HG03457 (cell line): ENCODE measurements at regions not wholly inside any gene's neighbourhood (a gene's known extent, or its start where the extent isn't known, plus 50 kb on each side); places are given as distances from the start of the nearest gene placed in this dataset.

Experiments used
- ATAC-seq: cut with Tn5 transposase; IDR thresholded peaks from one replicate; pipeline ENCODE4 v1.9.1; 2021; ENCODE audit warnings: moderate number of reproducible peaks; ENCODE audit not compliant: unreplicated experiment

- no peak for ATAC-seq
Measured at GRCh38 chr6:208364-208763, 83.9 kb upstream of the DUSP22 start.

GRCh38 chr6:208938-209337 lies 83.3 kb upstream of the DUSP22 start:
- ATAC-seq: no peak

GRCh38 chr6:209432-210103 lies 82.7 kb upstream of the DUSP22 start:
- ATAC-seq: peak; percentile 56

GRCh38 chr6:210104-210456 lies 82.2 kb upstream of the DUSP22 start:
- no peak for ATAC-seq

GRCh38 chr6:210778-211374 lies 81.4 kb upstream of the DUSP22 start:
- no peak for ATAC-seq

GRCh38 chr6:211871-212497 lies 80.3 kb upstream of the DUSP22 start:
- ATAC-seq: no peak

- ATAC-seq: no peak
Measured at GRCh38 chr6:213284-213683, 79.0 kb upstream of the DUSP22 start.

GRCh38 chr6:214428-214827 lies 77.9 kb upstream of the DUSP22 start:
- no peak for ATAC-seq

GRCh38 chr6:215335-216034 lies 76.8 kb upstream of the DUSP22 start:
- ATAC-seq: no peak

GRCh38 chr6:217048-217659 lies 75.1 kb upstream of the DUSP22 start:
- ATAC-seq: no peak

GRCh38 chr6:218153-219018 lies 73.9 kb upstream of the DUSP22 start:
- peak; percentile 32 for ATAC-seq

GRCh38 chr6:219019-219570 lies 73.2 kb upstream of the DUSP22 start:
- ATAC-seq: no peak

- ATAC-seq: no peak
Measured at GRCh38 chr6:219641-220198, 72.6 kb upstream of the DUSP22 start.

- ATAC-seq: no peak
Measured at GRCh38 chr6:220312-220711, 72.0 kb upstream of the DUSP22 start.

- no peak for ATAC-seq
Measured at GRCh38 chr6:220721-221475, 71.4 kb upstream of the DUSP22 start.

- ATAC-seq: no peak
Measured at GRCh38 chr6:221531-222349, 70.5 kb upstream of the DUSP22 start.

- ATAC-seq: no peak
Measured at GRCh38 chr6:222468-222867, 69.8 kb upstream of the DUSP22 start.

- no peak for ATAC-seq
Measured at GRCh38 chr6:223136-223535, 69.2 kb upstream of the DUSP22 start.
